ENCODE measurements at regions not wholly inside any gene's neighbourhood (a gene's known extent, or its start where the extent isn't known, plus 50 kb on each side); places are given as distances from the start of the nearest gene placed in this dataset.

GRCh38 chr16:79274264-79274663 lies 326.3 kb downstream of the MAF start:
- FAIRE-seq (no peak), DNase-seq (ENCODE audit: insufficient read length, low spot score) (no peak)

GRCh38 chr16:79272141-79272577 lies 328.4 kb downstream of the MAF start:
- FAIRE-seq (no peak), DNase-seq (ENCODE audit: insufficient read length, low spot score) (no peak)

- FAIRE-seq (no peak), DNase-seq (ENCODE audit: insufficient read length, low spot score) (no peak)
Observed at GRCh38 chr16:79271583-79271982, 329.0 kb downstream of the MAF start.

- no peak for FAIRE-seq
- no peak for DNase-seq (ENCODE audit: insufficient read length, low spot score)
Observed at GRCh38 chr16:79270011-79270410, 330.5 kb downstream of the MAF start.

GRCh38 chr16:79269211-79269863 lies 331.2 kb downstream of the MAF start:
- DNase-seq (ENCODE audit: insufficient read length, low spot score) (peak; percentile 30), FAIRE-seq (no peak)

GRCh38 chr16:79267781-79268180 lies 332.8 kb downstream of the MAF start:
- FAIRE-seq (no peak), DNase-seq (ENCODE audit: insufficient read length, low spot score) (no peak)

- FAIRE-seq (no peak), DNase-seq (ENCODE audit: insufficient read length, low spot score) (no peak)
Observed at GRCh38 chr16:79267146-79267545, 333.4 kb downstream of the MAF start.

- no peak for FAIRE-seq
- DNase-seq (ENCODE audit: insufficient read length, low spot score): no peak
Observed at GRCh38 chr16:79265701-79266100, 334.8 kb downstream of the MAF start.

- FAIRE-seq: no peak
- DNase-seq (ENCODE audit: insufficient read length, low spot score): no peak
Observed at GRCh38 chr16:79265196-79265595, 335.3 kb downstream of the MAF start.

GRCh38 chr16:79264237-79265109 lies 336.1 kb downstream of the MAF start:
- no peak for FAIRE-seq

GRCh38 chr16:79263425-79263824 lies 337.1 kb downstream of the MAF start:
- FAIRE-seq (no peak), DNase-seq (ENCODE audit: insufficient read length, low spot score) (no peak)

More at GRCh38 chr16:79264237-79265109, 336.1 kb downstream of the MAF start:
- no peak for DNase-seq (ENCODE audit: insufficient read length, low spot score)

All from GM19239 (cell line).